Fibroblast of lung (primary cell): ENCODE measurements at regions not wholly inside any gene's neighbourhood (a gene's known extent, or its start where the extent isn't known, plus 50 kb on each side); places are given as distances from the start of the nearest gene placed in this dataset.

Experiments used
- DNase-seq, 2 donors: peaks; one replicate each; pipeline versions ENCODE4 v3.0.0 to v3.0.0-alpha.2; 2010; ENCODE audit warnings: low read depth in 2 of 2
- H2AFZ ChIP-seq: 2 replicates; pipeline ENCODE4 v1.5.1; 2012; ENCODE audit warnings: low read length, control low read depth, inconsistent platforms
- H3K27ac ChIP-seq: 2 replicates; pipeline ENCODE4 v1.5.1; 2011; ENCODE audit warnings: low read length, control low read depth; ENCODE audit not compliant: insufficient read depth
- H3K27me3 ChIP-seq: 2 replicates; pipeline ENCODE4 v1.5.1; 2011; ENCODE audit warnings: mild to moderate bottlenecking, low read length; ENCODE audit not compliant: control insufficient read depth, insufficient read depth
- H3K36me3 ChIP-seq: 2 replicates; pipeline ENCODE4 v1.5.1; 2011; ENCODE audit warnings: low read length; ENCODE audit not compliant: control insufficient read depth, insufficient read depth
- H3K4me1 ChIP-seq: 2 replicates; pipeline ENCODE4 v1.5.1; 2011; ENCODE audit warnings: low read length; ENCODE audit not compliant: control insufficient read depth, insufficient read depth; ENCODE audit errors: extremely low read depth
- H3K4me2 ChIP-seq: 2 replicates; pipeline ENCODE4 v1.5.1; 2011; ENCODE audit warnings: low read length, control low read depth; ENCODE audit not compliant: insufficient read depth; ENCODE audit errors: extremely low read depth
- H3K4me3 ChIP-seq, 4 experiments: fragments of 200-600 bp in 1 of 4; sonication (generic) in 1 of 4; replicated peaks in 1 of 4; 2 replicates each; pipeline ENCODE4 v1.5.1; 2011 to 2016; ENCODE audit warnings: low read length in 4 of 4, low read depth in 3 of 4, mild to moderate bottlenecking in 3 of 4, control low read depth in 2 of 4, inconsistent platforms in 1 of 4, mixed read lengths in 1 of 4; ENCODE audit not compliant: insufficient read depth in 1 of 4; ENCODE audit errors: control extremely low read depth in 1 of 4
- H3K79me2 ChIP-seq: 2 replicates; pipeline ENCODE4 v1.5.1; 2012; ENCODE audit warnings: mild to moderate bottlenecking, low read length, inconsistent platforms; ENCODE audit not compliant: control insufficient read depth, insufficient read depth
- H3K9ac ChIP-seq: 2 replicates; pipeline ENCODE4 v1.5.1; 2011; ENCODE audit warnings: mild to moderate bottlenecking, low read length, control low read depth; ENCODE audit not compliant: insufficient read depth
- H3K9me3 ChIP-seq: 2 replicates; pipeline ENCODE4 v1.5.1; 2012; ENCODE audit warnings: low read depth, low read length; ENCODE audit not compliant: control insufficient read depth, insufficient read depth
- H4K20me1 ChIP-seq: 2 replicates; pipeline ENCODE4 v1.5.1; 2011; ENCODE audit warnings: low read length; ENCODE audit not compliant: control insufficient read depth, insufficient read depth; ENCODE audit errors: extremely low read depth
- EZH2 ChIP-seq: IDR thresholded peaks from 2 replicates; pipeline ENCODE4 v1.5.1; 2012; ENCODE audit warnings: low read length, control low read depth, mild to moderate bottlenecking; ENCODE audit errors: missing control alignments
- TF ChIP-seq, protein P1 (sequence below), 2 donors: IDR thresholded peaks in 1 of 2; conservative IDR thresholded peaks in 1 of 2; 1 replicate in 1 of 2; 2 replicates in 1 of 2; pipeline ENCODE4 v1.5.1; 2011 to 2012; ENCODE audit warnings: low read length in 2 of 2, control low read depth in 1 of 2, inconsistent platforms in 1 of 2, low read depth in 1 of 2, mild to moderate bottlenecking in 1 of 2

DNA sequence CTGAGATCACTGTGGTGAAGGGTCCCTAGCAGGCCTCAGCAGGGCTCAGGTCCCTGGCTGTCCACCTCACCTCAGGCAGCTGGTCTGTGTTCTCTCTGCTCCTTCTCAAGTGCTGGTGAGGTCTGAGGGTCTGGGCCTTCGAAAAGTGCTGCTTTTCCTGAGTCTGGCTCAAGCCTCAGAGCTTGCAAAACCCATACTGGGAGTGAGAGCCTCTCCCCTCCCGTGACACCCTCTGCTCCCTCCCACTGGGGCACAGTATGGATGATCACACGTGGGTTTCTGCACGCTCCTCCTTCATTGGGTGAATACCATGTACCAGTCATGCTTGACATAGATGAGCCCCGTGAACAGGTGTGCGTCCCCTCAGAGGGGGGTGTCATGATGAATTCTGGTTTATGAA lies 73.3 kb upstream of the WASF3 start:
- Histone ChIP-seq H2AFZ (no peak overlapping the region), H3K4me3 (no peak overlapping the region), H3K9ac (no peak overlapping the region), H3K27me3 (no peaks in the 10 kb centered on the region), H3K79me2 (no peaks in the 10 kb centered on the region), H4K20me1 (no peaks in the 10 kb centered on the region), H3K27ac (no peak overlapping the region), H3K4me2 (no peak overlapping the region), H3K9me3 (no peaks in the 10 kb centered on the region), H3K4me1 (no peaks in the 10 kb centered on the region), H3K36me3 (no peaks in the 10 kb centered on the region)
- TF ChIP-seq EZH2: no peak
- TF ChIP-seq, protein P1, sequence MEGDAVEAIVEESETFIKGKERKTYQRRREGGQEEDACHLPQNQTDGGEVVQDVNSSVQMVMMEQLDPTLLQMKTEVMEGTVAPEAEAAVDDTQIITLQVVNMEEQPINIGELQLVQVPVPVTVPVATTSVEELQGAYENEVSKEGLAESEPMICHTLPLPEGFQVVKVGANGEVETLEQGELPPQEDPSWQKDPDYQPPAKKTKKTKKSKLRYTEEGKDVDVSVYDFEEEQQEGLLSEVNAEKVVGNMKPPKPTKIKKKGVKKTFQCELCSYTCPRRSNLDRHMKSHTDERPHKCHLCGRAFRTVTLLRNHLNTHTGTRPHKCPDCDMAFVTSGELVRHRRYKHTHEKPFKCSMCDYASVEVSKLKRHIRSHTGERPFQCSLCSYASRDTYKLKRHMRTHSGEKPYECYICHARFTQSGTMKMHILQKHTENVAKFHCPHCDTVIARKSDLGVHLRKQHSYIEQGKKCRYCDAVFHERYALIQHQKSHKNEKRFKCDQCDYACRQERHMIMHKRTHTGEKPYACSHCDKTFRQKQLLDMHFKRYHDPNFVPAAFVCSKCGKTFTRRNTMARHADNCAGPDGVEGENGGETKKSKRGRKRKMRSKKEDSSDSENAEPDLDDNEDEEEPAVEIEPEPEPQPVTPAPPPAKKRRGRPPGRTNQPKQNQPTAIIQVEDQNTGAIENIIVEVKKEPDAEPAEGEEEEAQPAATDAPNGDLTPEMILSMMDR (conservative IDR thresholded peaks at IDR 0.05 in 1 of 2, IDR thresholded peaks at IDR 0.05 in 1 of 2; ENCODE audit: low read depth in 1 of 2, low read length in 2 of 2): no peak
- no peak for DNase-seq

DNA sequence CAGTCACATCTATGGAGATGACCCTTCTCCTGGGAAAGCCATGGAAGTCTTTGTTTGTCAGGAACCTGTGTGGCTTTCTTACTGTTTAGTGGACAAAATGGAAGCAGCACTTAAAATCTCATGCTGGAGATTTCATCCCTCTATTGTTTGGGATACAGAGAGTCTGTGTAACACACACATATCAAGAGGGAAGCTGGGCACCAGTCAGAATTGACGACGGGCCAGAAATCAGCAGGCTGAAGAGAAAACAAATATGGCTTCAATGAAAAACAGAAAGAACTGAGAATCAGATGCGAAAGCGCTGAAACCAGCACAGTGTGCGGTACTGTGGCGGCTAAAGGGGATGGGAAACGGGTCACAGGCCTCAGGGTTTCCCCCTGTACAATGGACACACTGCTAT lies 72.2 kb upstream of the WASF3 start:
- Histone ChIP-seq H3K4me1 (no peaks in the 10 kb centered on the region), H4K20me1 (no peaks in the 10 kb centered on the region), H3K9me3 (no peaks in the 10 kb centered on the region), H3K9ac (no peak overlapping the region), H2AFZ (peak overlapping the region; percentile 42), H3K36me3 (no peaks in the 10 kb centered on the region), H3K4me3 (no peak overlapping the region), H3K4me2 (no peak overlapping the region), H3K27me3 (no peaks in the 10 kb centered on the region), H3K27ac (no peak overlapping the region), H3K79me2 (no peaks in the 10 kb centered on the region)
- TF ChIP-seq EZH2: no peak
- TF ChIP-seq, protein P1 (conservative IDR thresholded peaks at IDR 0.05 in 1 of 2, IDR thresholded peaks at IDR 0.05 in 1 of 2; ENCODE audit: low read depth in 1 of 2, low read length in 2 of 2): no peak
- no peak for DNase-seq

DNA sequence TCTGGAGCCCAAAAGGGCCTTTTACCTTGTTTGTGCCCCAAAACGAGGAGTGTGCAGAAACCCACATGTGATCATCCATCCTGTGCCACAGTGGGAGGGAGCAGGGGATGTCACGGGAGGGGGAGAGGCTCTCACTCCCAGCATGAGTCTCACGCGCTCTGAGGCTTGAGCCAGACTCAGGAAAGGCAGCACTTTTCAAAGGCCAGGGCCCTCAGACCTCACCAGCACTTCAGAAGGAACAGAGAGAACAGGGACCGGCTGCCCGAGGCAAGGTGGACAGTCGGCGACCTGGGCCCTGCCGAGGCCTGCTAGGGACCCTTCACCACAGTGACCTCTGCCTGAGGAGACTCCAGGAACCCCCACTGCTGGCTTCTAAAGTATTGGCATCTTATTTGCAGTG lies 71.7 kb upstream of the WASF3 start:
- no peak overlapping the region for H2AFZ ChIP-seq

More for the DNA sequence above, 71.7 kb upstream of the WASF3 start:
- Histone ChIP-seq H3K27me3 (no peaks in the 10 kb centered on the region), H3K9ac (no peak overlapping the region), H3K9me3 (no peaks in the 10 kb centered on the region), H3K36me3 (no peaks in the 10 kb centered on the region), H3K4me1 (no peaks in the 10 kb centered on the region), H3K79me2 (no peaks in the 10 kb centered on the region), H3K27ac (no peak overlapping the region), H3K4me3 (no peak overlapping the region), H4K20me1 (no peaks in the 10 kb centered on the region), H3K4me2 (no peak overlapping the region)
- no peak for DNase-seq
- TF ChIP-seq EZH2: no peak
- TF ChIP-seq, protein P1 (conservative IDR thresholded peaks at IDR 0.05 in 1 of 2, IDR thresholded peaks at IDR 0.05 in 1 of 2; ENCODE audit: low read depth in 1 of 2, low read length in 2 of 2): no peak
